Liver (tissue), 7 donors: ENCODE measurements at regions not wholly inside any gene's neighbourhood (a gene's known extent, or its start where the extent isn't known, plus 50 kb on each side); places are given as distances from the start of the nearest gene placed in this dataset.

Source experiments
- DNase-seq: peaks from one replicate; pipeline ENCODE4 v3.0.0-alpha.2; 2017; ENCODE audit warnings: low spot score
- H3K27ac ChIP-seq, 2 donors: one replicate each; pipeline ENCODE4 v1.7.0; 2013; ENCODE audit warnings: inconsistent platforms in 2 of 2, low read length in 2 of 2, control low read depth in 1 of 2, low read depth in 1 of 2, mild to moderate bottlenecking in 1 of 2
- H3K27me3 ChIP-seq, 4 donors: one replicate each; pipeline versions ENCODE4 v1.6.1 to v1.7.0; 2013; ENCODE audit warnings: low read length in 3 of 4, inconsistent platforms in 1 of 4, mild to moderate bottlenecking in 1 of 4, moderate library complexity in 1 of 4; ENCODE audit not compliant: control insufficient read depth in 4 of 4, insufficient read depth in 4 of 4
- H3K36me3 ChIP-seq, 4 donors: one replicate each; pipeline versions ENCODE4 v1.6.1 to v1.7.0; 2013; ENCODE audit warnings: low read length in 3 of 4, mild to moderate bottlenecking in 3 of 4, low read depth in 1 of 4, moderate library complexity in 1 of 4; ENCODE audit not compliant: control insufficient read depth in 4 of 4, insufficient read depth in 3 of 4
- H3K4me1 ChIP-seq, 4 donors: one replicate each; pipeline versions ENCODE4 v1.6.1 to v1.7.0; 2013; ENCODE audit warnings: low read length in 3 of 4, mild to moderate bottlenecking in 3 of 4, moderate library complexity in 1 of 4; ENCODE audit not compliant: control insufficient read depth in 4 of 4, insufficient read depth in 4 of 4
- H3K4me3 ChIP-seq, 3 donors: one replicate each; pipeline versions ENCODE4 v1.6.1 to v1.7.0; 2013; ENCODE audit warnings: low read length in 3 of 3, control low read depth in 1 of 3, low read depth in 1 of 3, mild to moderate bottlenecking in 1 of 3
- H3K9ac ChIP-seq, 2 donors: one replicate each; pipeline ENCODE4 v1.7.0; 2013; ENCODE audit warnings: low read length in 2 of 2, mild to moderate bottlenecking in 2 of 2, moderate library complexity in 2 of 2, control low read depth in 1 of 2, low read depth in 1 of 2
- H3K9me3 ChIP-seq, 4 donors: one replicate each; pipeline versions ENCODE4 v1.6.1 to v1.7.0; 2013; ENCODE audit warnings: low read length in 3 of 4; ENCODE audit not compliant: control insufficient read depth in 4 of 4
- FOXA1 ChIP-seq: IDR thresholded peaks from 2 replicates; pipeline ENCODE4 v1.6.1; 2016; ENCODE audit warnings: antibody characterized with exemption
- FOXA2 ChIP-seq: IDR thresholded peaks from 2 replicates; pipeline ENCODE4 v1.6.1; 2016; ENCODE audit warnings: antibody characterized with exemption
- HNF4A ChIP-seq, 2 donors: conservative IDR thresholded peaks; 2 replicates each; pipeline ENCODE4 v1.6.1; 2016; ENCODE audit warnings: antibody characterized with exemption in 2 of 2, mild to moderate bottlenecking in 2 of 2
- HNF4G ChIP-seq: IDR thresholded peaks from 2 replicates; pipeline ENCODE4 v1.6.1; 2016; ENCODE audit warnings: antibody characterized with exemption
- JUND ChIP-seq, 2 donors: IDR thresholded peaks; 2 replicates each; pipeline ENCODE4 v1.6.1; 2016; ENCODE audit warnings: antibody characterized with exemption in 2 of 2
- RAD21 ChIP-seq, 2 donors: IDR thresholded peaks; 2 replicates each; pipeline ENCODE4 v1.6.1; 2016; ENCODE audit warnings: antibody characterized with exemption in 2 of 2, mild to moderate bottlenecking in 2 of 2
- SP1 ChIP-seq: IDR thresholded peaks from 2 replicates; pipeline ENCODE4 v1.6.1; 2018; ENCODE audit warnings: antibody characterized with exemption, mild to moderate bottlenecking
- TAF1 ChIP-seq: conservative IDR thresholded peaks from 2 replicates; pipeline ENCODE4 v1.6.1; 2016; ENCODE audit warnings: antibody characterized with exemption, mild to moderate bottlenecking
- YY1 ChIP-seq: IDR thresholded peaks from 2 replicates; pipeline ENCODE4 v1.6.1; 2016; ENCODE audit warnings: antibody characterized with exemption, mild to moderate bottlenecking
- WGBS: extraction: QIAGEN DNeasy Blood & Tissue Kit; methylation state at CpG from one replicate; pipeline ENCODE4 v1.1.7; 2013; 5-methylcytosine and 5-hydroxymethylcytosine counted together
- TF ChIP-seq, protein P1 (sequence below): IDR thresholded peaks from 2 replicates; pipeline ENCODE4 v1.6.1; 2016; ENCODE audit warnings: antibody characterized with exemption
- TF ChIP-seq, protein P2 (sequence below): IDR thresholded peaks from 2 replicates; pipeline ENCODE4 v1.6.1; 2016; ENCODE audit warnings: antibody characterized with exemption
- TF ChIP-seq, protein P3 (sequence below): IDR thresholded peaks from 2 replicates; pipeline ENCODE4 v1.6.1; 2016; ENCODE audit warnings: antibody characterized with exemption, mild to moderate bottlenecking
- donor health status: healthy.
- donor health status: healthy.
- donor health status: healthy.
- donor health status: healthy.

DNA sequence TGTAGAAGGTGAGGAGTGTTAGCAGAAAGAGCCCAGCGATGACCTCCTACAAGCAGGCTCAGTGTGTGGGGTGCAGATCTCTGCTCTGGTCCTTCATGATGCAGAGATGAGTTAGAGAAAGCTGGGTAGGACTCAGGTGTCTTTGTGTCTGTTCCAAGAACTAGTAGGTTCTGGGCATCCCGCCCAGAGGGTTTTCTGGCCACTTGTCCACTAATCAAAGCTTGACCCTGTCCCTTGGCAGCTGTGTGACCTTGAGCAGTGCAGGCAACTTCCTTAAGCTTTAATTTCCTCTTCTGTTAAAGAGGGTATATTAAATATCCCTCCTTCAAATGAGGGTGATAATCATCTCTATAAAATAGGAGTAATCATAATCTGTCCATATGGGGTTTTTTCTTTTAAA is 54.7 kb upstream of the WNT4 start:
- H3K9me3 ChIP-seq = peaks cover 0 to 2% (median 0%) of the 10 kb centered on the region in 4 donors
- DNase-seq = no peak
- TF ChIP-seq RAD21 (IDR thresholded peaks at IDR 0.05) = no peak
- TF ChIP-seq FOXA1 = no peak
- no peak for TF ChIP-seq YY1
- TF ChIP-seq HNF4A (conservative IDR thresholded peaks at IDR 0.05) = no peak
- TF ChIP-seq, protein P1, sequence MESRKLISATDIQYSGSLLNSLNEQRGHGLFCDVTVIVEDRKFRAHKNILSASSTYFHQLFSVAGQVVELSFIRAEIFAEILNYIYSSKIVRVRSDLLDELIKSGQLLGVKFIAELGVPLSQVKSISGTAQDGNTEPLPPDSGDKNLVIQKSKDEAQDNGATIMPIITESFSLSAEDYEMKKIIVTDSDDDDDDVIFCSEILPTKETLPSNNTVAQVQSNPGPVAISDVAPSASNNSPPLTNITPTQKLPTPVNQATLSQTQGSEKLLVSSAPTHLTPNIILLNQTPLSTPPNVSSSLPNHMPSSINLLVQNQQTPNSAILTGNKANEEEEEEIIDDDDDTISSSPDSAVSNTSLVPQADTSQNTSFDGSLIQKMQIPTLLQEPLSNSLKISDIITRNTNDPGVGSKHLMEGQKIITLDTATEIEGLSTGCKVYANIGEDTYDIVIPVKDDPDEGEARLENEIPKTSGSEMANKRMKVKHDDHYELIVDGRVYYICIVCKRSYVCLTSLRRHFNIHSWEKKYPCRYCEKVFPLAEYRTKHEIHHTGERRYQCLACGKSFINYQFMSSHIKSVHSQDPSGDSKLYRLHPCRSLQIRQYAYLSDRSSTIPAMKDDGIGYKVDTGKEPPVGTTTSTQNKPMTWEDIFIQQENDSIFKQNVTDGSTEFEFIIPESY = no peak
- 89% methylated on average over 2 of the region's 2 CpGs for WGBS
- H3K27me3 ChIP-seq = peaks cover 0 to 7% (median 1%) of the 10 kb centered on the region in 4 donors
- no peak overlapping the region for H3K27ac ChIP-seq
- H3K9ac ChIP-seq = no peak overlapping the region
- H3K4me1 ChIP-seq = no peaks in the 10 kb centered on the region
- no peak overlapping the region for H3K4me3 ChIP-seq
- no peaks in the 10 kb centered on the region for H3K36me3 ChIP-seq

DNA sequence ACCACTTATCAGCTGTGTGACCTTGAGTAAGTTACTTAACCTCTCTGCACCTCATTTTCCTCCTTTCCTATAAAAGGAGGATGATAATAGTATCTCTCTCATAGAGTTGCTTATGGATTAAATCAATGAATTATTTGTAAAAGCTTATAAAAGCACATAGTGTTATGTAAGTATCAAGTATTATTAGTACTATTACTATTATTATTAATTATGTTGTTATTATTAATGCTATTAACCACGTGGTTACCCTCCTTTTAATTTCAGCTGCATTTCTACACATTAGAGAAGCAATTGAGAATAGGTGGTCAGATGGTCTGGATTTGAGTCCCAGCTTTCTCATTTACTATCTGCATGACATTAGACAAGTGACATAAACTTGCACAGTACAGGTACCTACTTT is 58.1 kb upstream of the WNT4 start:
- H3K9me3 ChIP-seq = peaks cover 0 to 2% (median 0%) of the 10 kb centered on the region in 4 donors
- no peak for DNase-seq
- TF ChIP-seq SP1 = no peak
- no peak overlapping the region for H3K27ac ChIP-seq
- WGBS = 24% methylated on average over 1 of the region's 1 CpG
- H3K9ac ChIP-seq = no peak overlapping the region
- H3K4me3 ChIP-seq = no peak overlapping the region
- H3K27me3 ChIP-seq = peaks cover 0 to 13% (median 0%) of the 10 kb centered on the region in 4 donors
- no peaks in the 10 kb centered on the region for H3K36me3 ChIP-seq
- peaks cover 0 to 4% (median 0%) of the 10 kb centered on the region in 4 donors for H3K4me1 ChIP-seq

DNA sequence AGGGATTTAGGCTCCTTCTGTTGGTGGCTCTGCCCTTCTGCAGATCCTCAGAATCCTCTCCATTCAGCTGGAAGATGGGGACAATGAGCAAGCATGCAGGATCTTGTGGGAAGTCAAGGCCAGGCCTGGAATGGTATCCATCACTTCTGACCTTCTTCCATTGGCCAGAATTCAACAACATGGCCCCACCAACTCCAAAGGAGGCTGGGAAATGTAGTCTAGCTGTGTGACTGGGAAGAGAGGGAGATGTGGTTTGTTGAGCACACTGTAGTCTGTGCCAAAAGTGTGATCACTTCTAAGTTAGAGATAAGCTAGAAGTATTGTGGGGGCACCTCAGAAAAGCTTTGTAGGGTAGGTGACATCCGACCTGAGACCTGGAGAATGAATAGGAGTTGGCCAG is 60.4 kb upstream of the WNT4 start:
- H3K36me3 ChIP-seq = no peaks in the 10 kb centered on the region
- WGBS = 73% methylated on average over 1 of the region's 1 CpG
- peaks cover 0 to 2% (median 0%) of the 10 kb centered on the region in 4 donors for H3K9me3 ChIP-seq
- no peak for DNase-seq
- H3K27me3 ChIP-seq = peaks cover 0 to 18% (median 1%) of the 10 kb centered on the region in 4 donors
- H3K4me1 ChIP-seq = peaks cover 0 to 4% (median 0%) of the 10 kb centered on the region in 4 donors
- TF ChIP-seq, protein P2, sequence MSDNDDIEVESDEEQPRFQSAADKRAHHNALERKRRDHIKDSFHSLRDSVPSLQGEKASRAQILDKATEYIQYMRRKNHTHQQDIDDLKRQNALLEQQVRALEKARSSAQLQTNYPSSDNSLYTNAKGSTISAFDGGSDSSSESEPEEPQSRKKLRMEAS = no peak
- TF ChIP-seq RAD21 (IDR thresholded peaks at IDR 0.05) (no peak), FOXA2 (no peak), HNF4A (conservative IDR thresholded peaks at IDR 0.05) (no peak), JUND (IDR thresholded peaks at IDR 0.05) (no peak), HNF4G (no peak), TAF1 (no peak)
- TF ChIP-seq, protein P1 = no peak
- TF ChIP-seq, protein P3, sequence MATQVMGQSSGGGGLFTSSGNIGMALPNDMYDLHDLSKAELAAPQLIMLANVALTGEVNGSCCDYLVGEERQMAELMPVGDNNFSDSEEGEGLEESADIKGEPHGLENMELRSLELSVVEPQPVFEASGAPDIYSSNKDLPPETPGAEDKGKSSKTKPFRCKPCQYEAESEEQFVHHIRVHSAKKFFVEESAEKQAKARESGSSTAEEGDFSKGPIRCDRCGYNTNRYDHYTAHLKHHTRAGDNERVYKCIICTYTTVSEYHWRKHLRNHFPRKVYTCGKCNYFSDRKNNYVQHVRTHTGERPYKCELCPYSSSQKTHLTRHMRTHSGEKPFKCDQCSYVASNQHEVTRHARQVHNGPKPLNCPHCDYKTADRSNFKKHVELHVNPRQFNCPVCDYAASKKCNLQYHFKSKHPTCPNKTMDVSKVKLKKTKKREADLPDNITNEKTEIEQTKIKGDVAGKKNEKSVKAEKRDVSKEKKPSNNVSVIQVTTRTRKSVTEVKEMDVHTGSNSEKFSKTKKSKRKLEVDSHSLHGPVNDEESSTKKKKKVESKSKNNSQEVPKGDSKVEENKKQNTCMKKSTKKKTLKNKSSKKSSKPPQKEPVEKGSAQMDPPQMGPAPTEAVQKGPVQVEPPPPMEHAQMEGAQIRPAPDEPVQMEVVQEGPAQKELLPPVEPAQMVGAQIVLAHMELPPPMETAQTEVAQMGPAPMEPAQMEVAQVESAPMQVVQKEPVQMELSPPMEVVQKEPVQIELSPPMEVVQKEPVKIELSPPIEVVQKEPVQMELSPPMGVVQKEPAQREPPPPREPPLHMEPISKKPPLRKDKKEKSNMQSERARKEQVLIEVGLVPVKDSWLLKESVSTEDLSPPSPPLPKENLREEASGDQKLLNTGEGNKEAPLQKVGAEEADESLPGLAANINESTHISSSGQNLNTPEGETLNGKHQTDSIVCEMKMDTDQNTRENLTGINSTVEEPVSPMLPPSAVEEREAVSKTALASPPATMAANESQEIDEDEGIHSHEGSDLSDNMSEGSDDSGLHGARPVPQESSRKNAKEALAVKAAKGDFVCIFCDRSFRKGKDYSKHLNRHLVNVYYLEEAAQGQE = no peak
- no peak overlapping the region for H3K4me3 ChIP-seq
- H3K27ac ChIP-seq = no peak overlapping the region
- H3K9ac ChIP-seq = no peak overlapping the region
